GM12878 (cell line): ENCODE measurements at regions not wholly inside any gene's neighbourhood (a gene's known extent, or its start where the extent isn't known, plus 50 kb on each side); places are given as distances from the start of the nearest gene placed in this dataset.

Experiments
- ATAC-seq: fragments of 200-7000 bp; cut with Tn5 transposase; 3 replicates; pipeline ENCODE4 v1.9.1; 2020; ENCODE audit warnings: mild to moderate bottlenecking, moderate library complexity
- BruUV-seq: library from RNA; stranded (reverse); fragments of 400-500 nt; replicated peaks from 2 replicates; lab custom pipeline; 2021; lab: Mats Ljungman, UMichigan
- CTCF ChIA-PET: fragments of 300-600 bp; sonication (Branson Sonifier 250); formaldehyde crosslinking; extraction: SDS; loops from one replicate; lab custom pipeline; 2021; ENCODE audit warnings: inconsistent platforms; lab: Yijun Ruan, JAX
- POLR2A ChIA-PET: fragments of 350-600 bp; formaldehyde crosslinking; extraction: SDS; loops from one replicate; lab custom pipeline; 2021; ENCODE audit warnings: inconsistent platforms; lab: Charles Lee
- RAD21 ChIA-PET: fragments of 300-600 bp; sonication (Branson Sonifier 250); formaldehyde crosslinking; loops from one replicate; lab custom pipeline; 2023; ENCODE audit warnings: antibody characterized with exemption; ENCODE audit not compliant: unreplicated experiment; lab: Charles Lee
- SMC1A ChIA-PET: fragments of 300-600 bp; sonication (Branson Sonifier 250); formaldehyde crosslinking; loops from one replicate; lab custom pipeline; 2023; ENCODE audit not compliant: unreplicated experiment, uncharacterized antibody; lab: Charles Lee
- DNase-seq: peaks from one replicate; pipeline ENCODE4 v3.0.0-alpha.2; 2011; ENCODE audit warnings: low read depth, low spot score
- FAIRE-seq: peaks from 3 replicates; lab custom pipeline; 2011; peaks lifted over from hg19 to GRCh38; lab: Jason Lieb, UNC
- H2AFZ ChIP-seq: 2 replicates; pipeline ENCODE4 v1.6.0; 2011; ENCODE audit warnings: low read depth, low read length, control low read depth; ENCODE audit not compliant: control insufficient read depth
- H3K27ac ChIP-seq: 2 replicates; pipeline ENCODE4 v1.5.1; 2011; ENCODE audit warnings: control low read depth; ENCODE audit not compliant: control insufficient read depth, insufficient read depth
- H3K27me3 ChIP-seq, 2 experiments: replicated peaks in 1 of 2; 2 replicates each; pipeline versions ENCODE4 v1.6.0 to v1.6.1; 2011; ENCODE audit warnings: low read length in 1 of 2; ENCODE audit not compliant: control insufficient read depth in 2 of 2, insufficient read depth in 2 of 2
- H3K36me3 ChIP-seq, 2 experiments: 2 replicates each; pipeline ENCODE4 v1.5.1; 2011; ENCODE audit warnings: low read length in 1 of 2; ENCODE audit not compliant: control insufficient read depth in 2 of 2, insufficient read depth in 2 of 2
- H3K4me1 ChIP-seq: 2 replicates; pipeline ENCODE4 v1.6.1; 2011; ENCODE audit warnings: mild to moderate bottlenecking, low read length, moderate library complexity, mixed read lengths; ENCODE audit not compliant: control insufficient read depth, insufficient read depth
- H3K4me2 ChIP-seq: 2 replicates; pipeline ENCODE4 v1.6.0; 2011; ENCODE audit warnings: control low read depth; ENCODE audit not compliant: control insufficient read depth, insufficient read depth
- H3K4me3 ChIP-seq: fragments of 200-600 bp; sonication (generic); 2 replicates; pipeline ENCODE4 v1.5.1; 2016
- H3K79me2 ChIP-seq: 2 replicates; pipeline ENCODE4 v1.6.0; 2011; ENCODE audit warnings: low read length; ENCODE audit not compliant: control insufficient read depth, insufficient read depth
- H3K9ac ChIP-seq: 2 replicates; pipeline ENCODE4 v1.8.0; 2011; ENCODE audit warnings: low read length, control low read depth, mixed read lengths; ENCODE audit not compliant: control insufficient read depth, insufficient read depth
- H3K9me3 ChIP-seq: replicated peaks from 3 replicates; pipeline ENCODE4 v1.5.1; 2011; ENCODE audit warnings: mild to moderate bottlenecking, low read length; ENCODE audit not compliant: control insufficient read depth, insufficient read depth
- H4K20me1 ChIP-seq: 2 replicates; pipeline ENCODE4 v1.6.0; 2011; ENCODE audit not compliant: control insufficient read depth, insufficient read depth
- EP300 ChIP-seq, 2 experiments: fragments of 150-350 bp in 1 of 2; IDR thresholded peaks; 2 replicates each; pipeline ENCODE4 v1.6.1; 2011 to 2012; ENCODE audit warnings: low read depth in 2 of 2, low read length in 2 of 2, borderline replicate concordance in 1 of 2, improper control_type of control experiment in 1 of 2, inconsistent platforms in 1 of 2; ENCODE audit not compliant: control insufficient read depth in 1 of 2
- MXI1 ChIP-seq: fragments of 150-350 bp; IDR thresholded peaks from 2 replicates; pipeline ENCODE4 v1.6.1; 2011; ENCODE audit warnings: low read depth, mild to moderate bottlenecking, inconsistent platforms, low read length, improper control_type of control experiment
- NBN ChIP-seq: fragments of 450-650 bp; IDR thresholded peaks from 2 replicates; pipeline ENCODE4 v1.6.1; 2016
- PAX8 ChIP-seq: fragments of 450-650 bp; IDR thresholded peaks from 2 replicates; pipeline ENCODE4 v1.6.1; 2017; ENCODE audit warnings: mild to moderate bottlenecking, moderate library complexity
- STAT1 ChIP-seq: fragments of 450-650 bp; conservative IDR thresholded peaks from 2 replicates; pipeline ENCODE4 v1.6.1; 2014; ENCODE audit warnings: antibody characterized with exemption, mild to moderate bottlenecking
- YY1 ChIP-seq: IDR thresholded peaks from 2 replicates; pipeline ENCODE4 v1.6.1; 2011; ENCODE audit warnings: low read depth, mild to moderate bottlenecking, low read length
- WGBS: methylation state at CpG from one replicate; pipeline ENCODE4 v1.1.6; 2016; ENCODE audit warnings: low lambda C conversion rate; ENCODE audit not compliant: insufficient replicate concordance, insufficient coverage; ENCODE audit errors: missing lambda C conversion rate; 5-methylcytosine and 5-hydroxymethylcytosine counted together
- in situ Hi-C: fragments of 300-500 bp; cut with MboI; formaldehyde crosslinking; loops from 9 replicates; pipeline ENCODE4 v1.14.3; 2018; ENCODE audit warnings: mixed read lengths
- intact Hi-C: fragments of 100-400 bp; cut with micrococcal nuclease; formaldehyde crosslinking; loops from one replicate; pipeline ENCODE4 v1.14.2; 2022; ENCODE audit not compliant: unreplicated experiment
- TF ChIP-seq, protein P1 (sequence below): fragments of 450-650 bp; IDR thresholded peaks from 2 replicates; pipeline ENCODE4 v1.6.1; 2016; ENCODE audit warnings: mild to moderate bottlenecking

DNA sequence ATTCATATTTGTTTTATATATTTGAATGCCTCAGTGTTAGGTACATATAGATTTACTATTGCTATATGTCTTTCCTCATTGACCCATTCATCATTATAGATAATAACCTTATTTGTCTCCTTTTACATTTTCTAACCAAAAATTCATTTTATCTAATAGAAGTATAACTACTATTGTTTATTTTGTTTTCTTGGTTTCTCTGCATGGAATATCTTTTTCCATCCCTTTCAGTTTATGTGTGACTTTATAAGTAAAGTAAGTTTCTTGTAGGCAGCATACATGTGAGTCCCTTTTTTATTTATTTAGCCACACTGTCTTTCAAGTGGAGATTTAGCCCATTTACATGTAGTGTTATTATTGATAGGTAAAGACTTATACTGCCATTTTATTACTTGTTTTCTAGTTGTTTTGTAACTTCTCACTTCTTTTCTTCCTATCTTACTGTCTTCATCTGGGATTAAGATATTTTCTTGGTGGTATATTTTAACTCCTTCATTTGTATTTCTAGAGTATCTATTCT, 572.0 kb upstream of the MAN1A1 start:
- no peak overlapping the region for H2AFZ ChIP-seq
- in situ Hi-C loops (no loop called here), intact Hi-C loops (no loop called here)
- POLR2A ChIA-PET, result no interaction called here
- H3K9ac ChIP-seq, result no peak overlapping the region
- no peaks in the 10 kb centered on the region for H4K20me1 ChIP-seq
- no peak overlapping the region for H3K27ac ChIP-seq
- no peak for DNase-seq
- no peaks in the 10 kb centered on the region for H3K4me1 ChIP-seq
- no peak for FAIRE-seq
- CTCF ChIA-PET, result no interaction called here
- SMC1A ChIA-PET, result no interaction called here
- no peaks in the 10 kb centered on the region; the same call in 1 of the 3 replicates for H3K9me3 ChIP-seq
- no peaks in the 10 kb centered on the region for H3K36me3 ChIP-seq
- RAD21 ChIA-PET, result no interaction called here
- BruUV-seq, result no TSS peak
- no peaks in the 10 kb centered on the region for H3K27me3 ChIP-seq
- no peak overlapping the region for H3K4me3 ChIP-seq
- H3K4me2 ChIP-seq, result no peak overlapping the region
- no peak for ATAC-seq
- no peaks in the 10 kb centered on the region for H3K79me2 ChIP-seq
- TF ChIP-seq STAT1 (no peak), EP300 (IDR thresholded peaks at IDR 0.05; ENCODE audit: borderline replicate concordance in 1 of 2, control insufficient read depth in 1 of 2, low read depth in 2 of 2, low read length in 2 of 2) (no peak), PAX8 (no peak), YY1 (no peak), NBN (no peak)
- TF ChIP-seq, protein P1, sequence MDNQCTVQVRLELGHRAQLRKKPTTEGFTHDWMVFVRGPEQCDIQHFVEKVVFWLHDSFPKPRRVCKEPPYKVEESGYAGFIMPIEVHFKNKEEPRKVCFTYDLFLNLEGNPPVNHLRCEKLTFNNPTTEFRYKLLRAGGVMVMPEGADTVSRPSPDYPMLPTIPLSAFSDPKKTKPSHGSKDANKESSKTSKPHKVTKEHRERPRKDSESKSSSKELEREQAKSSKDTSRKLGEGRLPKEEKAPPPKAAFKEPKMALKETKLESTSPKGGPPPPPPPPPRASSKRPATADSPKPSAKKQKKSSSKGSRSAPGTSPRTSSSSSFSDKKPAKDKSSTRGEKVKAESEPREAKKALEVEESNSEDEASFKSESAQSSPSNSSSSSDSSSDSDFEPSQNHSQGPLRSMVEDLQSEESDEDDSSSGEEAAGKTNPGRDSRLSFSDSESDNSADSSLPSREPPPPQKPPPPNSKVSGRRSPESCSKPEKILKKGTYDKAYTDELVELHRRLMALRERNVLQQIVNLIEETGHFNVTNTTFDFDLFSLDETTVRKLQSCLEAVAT, result no peak

DNA sequence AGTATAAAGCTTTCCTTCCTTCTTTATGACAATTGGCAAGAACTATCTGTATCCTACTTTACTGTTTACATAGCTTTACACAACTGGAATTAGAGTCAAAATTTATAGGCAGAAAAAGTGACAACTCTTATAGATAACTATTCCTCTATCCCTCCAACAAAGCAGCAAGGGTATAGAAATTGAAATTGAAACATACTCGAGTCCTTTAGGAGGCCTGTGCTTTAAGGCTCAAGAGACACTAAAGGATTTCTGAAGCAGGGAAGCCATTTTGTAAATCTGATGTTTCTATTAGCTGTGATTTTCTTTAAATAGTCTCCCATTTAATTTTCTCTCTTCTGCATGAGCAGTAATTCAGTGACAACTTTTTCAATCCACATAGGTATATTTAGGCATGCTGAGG, 567.6 kb upstream of the MAN1A1 start:
- Histone ChIP-seq H3K9me3 (no peaks in the 10 kb centered on the region; the same call in 2 of the 3 replicates), H2AFZ (peak overlapping the region; percentile 17; the same call in 1 of the 2 replicates), H3K9ac (no peak overlapping the region), H3K4me3 (no peak overlapping the region), H3K4me1 (no peaks in the 10 kb centered on the region), H3K27me3 (no peaks in the 10 kb centered on the region), H4K20me1 (no peaks in the 10 kb centered on the region), H3K36me3 (no peaks in the 10 kb centered on the region), H3K27ac (no peak overlapping the region), H3K79me2 (no peaks in the 10 kb centered on the region), H3K4me2 (no peak overlapping the region)
- ChIA-PET CTCF (no interaction called here), SMC1A (interaction anchor here (1.5 kb wide), 1 partner anchor 24 kb away, joined by 3 read pairs; no protein-coding TSS in a partner anchor), RAD21 (no interaction called here), POLR2A (no interaction called here)
- intact Hi-C loops (no loop called here), in situ Hi-C loops (no loop called here)
- BruUV-seq, result no TSS peak
- ATAC-seq (no peak), FAIRE-seq (peak; percentile 31), DNase-seq (no peak)
- TF ChIP-seq MXI1, result no peak
- 0% methylated on average over 1 of the region's 1 CpG for WGBS
